ENCODE measurements at regions not wholly inside any gene's neighbourhood (a gene's known extent, or its start where the extent isn't known, plus 50 kb on each side); places are given as distances from the start of the nearest gene placed in this dataset.

DNA sequence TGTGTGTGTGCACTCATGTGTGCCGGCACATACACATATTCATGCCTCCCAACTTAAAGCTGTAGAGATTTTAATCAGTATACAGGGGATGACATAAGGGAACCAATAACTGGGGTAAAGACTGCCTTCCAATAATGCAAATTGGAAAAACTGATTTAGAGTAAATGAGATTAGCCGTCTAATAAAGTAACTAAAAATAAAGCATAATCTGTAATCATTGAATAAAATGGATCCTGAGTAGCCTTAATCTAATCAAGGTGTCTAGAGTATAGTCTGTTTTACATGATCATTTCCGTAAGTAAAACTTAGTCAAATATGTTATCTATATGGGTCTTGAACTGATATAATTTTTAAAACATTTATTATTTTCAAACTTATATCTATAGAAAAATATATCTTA, 925.8 kb downstream of the FSTL5 start:
- H3K4me3 ChIP-seq (ENCODE audit: low read length): no peak overlapping the region
- TF ChIP-seq, protein P1, sequence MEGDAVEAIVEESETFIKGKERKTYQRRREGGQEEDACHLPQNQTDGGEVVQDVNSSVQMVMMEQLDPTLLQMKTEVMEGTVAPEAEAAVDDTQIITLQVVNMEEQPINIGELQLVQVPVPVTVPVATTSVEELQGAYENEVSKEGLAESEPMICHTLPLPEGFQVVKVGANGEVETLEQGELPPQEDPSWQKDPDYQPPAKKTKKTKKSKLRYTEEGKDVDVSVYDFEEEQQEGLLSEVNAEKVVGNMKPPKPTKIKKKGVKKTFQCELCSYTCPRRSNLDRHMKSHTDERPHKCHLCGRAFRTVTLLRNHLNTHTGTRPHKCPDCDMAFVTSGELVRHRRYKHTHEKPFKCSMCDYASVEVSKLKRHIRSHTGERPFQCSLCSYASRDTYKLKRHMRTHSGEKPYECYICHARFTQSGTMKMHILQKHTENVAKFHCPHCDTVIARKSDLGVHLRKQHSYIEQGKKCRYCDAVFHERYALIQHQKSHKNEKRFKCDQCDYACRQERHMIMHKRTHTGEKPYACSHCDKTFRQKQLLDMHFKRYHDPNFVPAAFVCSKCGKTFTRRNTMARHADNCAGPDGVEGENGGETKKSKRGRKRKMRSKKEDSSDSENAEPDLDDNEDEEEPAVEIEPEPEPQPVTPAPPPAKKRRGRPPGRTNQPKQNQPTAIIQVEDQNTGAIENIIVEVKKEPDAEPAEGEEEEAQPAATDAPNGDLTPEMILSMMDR (conservative IDR thresholded peaks at IDR 0.05; ENCODE audit: low read depth, low read length): no peak
- no peak for DNase-seq (ENCODE audit: low read depth)

DNA sequence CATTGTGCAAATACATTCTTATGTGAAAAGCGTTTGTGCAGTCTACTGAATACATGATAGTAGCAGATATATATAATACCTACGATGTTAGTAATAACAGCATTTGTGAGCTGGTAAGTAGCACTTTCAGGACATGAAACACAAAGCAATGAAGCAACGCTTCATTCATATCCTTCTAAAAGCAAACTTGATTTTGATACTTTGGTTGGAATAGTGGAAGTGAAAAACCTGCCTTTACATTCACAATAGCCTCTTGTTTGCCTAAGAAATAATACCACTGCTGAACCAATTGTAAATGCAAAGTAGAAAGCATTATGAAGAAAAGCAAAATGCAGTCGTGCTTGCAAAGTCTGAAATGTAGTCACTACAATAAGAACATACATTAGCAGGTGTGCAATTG, 926.3 kb downstream of the FSTL5 start:
- no peak for DNase-seq (ENCODE audit: low read depth)
- H3K4me3 ChIP-seq (ENCODE audit: low read length): no peak overlapping the region
- TF ChIP-seq, protein P1 (conservative IDR thresholded peaks at IDR 0.05; ENCODE audit: low read depth, low read length): no peak

DNA sequence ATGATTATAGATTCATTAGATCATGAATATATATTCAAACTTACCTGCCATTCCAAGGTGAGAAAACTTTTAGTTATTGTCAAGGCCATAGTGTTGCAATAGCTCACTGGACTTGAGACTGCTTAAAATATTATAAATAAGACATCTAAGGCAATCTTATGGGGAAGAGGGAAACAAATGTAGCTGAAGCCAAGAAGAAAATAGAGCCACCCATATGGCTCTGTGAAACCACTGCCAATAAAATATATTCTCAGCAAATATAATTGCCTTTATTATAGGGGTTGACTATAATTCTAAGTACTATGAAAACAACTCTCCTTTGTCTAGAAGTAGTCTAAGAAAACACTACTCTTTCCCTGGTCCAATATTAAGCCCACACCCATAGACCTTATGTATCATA, 938.5 kb downstream of the FSTL5 start:
- no peak overlapping the region for H3K4me3 ChIP-seq (ENCODE audit: low read length)

DNA sequence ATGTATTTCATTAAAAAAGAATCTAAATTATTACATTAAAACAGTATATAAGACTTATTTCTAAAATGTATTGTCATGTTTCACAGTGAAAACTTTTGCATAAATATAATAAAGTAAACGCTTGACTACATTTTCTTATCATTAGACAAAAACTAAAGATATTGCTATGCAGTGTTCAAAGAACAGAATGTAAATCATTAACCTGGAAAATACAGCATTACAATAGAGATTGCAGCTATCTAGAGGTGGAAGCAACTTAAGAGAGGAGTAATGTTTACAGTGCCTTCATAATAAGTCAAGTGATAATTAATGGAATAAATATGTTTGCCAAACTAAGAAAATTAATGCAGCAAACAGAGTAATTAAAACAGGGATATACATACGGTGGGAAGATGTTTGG, 940.9 kb downstream of the FSTL5 start:
- no peak for DNase-seq (ENCODE audit: low read depth)
- no peak overlapping the region for H3K4me3 ChIP-seq (ENCODE audit: low read length)
- TF ChIP-seq, protein P1 (conservative IDR thresholded peaks at IDR 0.05; ENCODE audit: low read depth, low read length): no peak

More for the DNA sequence above, 938.5 kb downstream of the FSTL5 start:
- TF ChIP-seq, protein P1 (conservative IDR thresholded peaks at IDR 0.05; ENCODE audit: low read depth, low read length): no peak
- DNase-seq (ENCODE audit: low read depth): no peak

DNA sequence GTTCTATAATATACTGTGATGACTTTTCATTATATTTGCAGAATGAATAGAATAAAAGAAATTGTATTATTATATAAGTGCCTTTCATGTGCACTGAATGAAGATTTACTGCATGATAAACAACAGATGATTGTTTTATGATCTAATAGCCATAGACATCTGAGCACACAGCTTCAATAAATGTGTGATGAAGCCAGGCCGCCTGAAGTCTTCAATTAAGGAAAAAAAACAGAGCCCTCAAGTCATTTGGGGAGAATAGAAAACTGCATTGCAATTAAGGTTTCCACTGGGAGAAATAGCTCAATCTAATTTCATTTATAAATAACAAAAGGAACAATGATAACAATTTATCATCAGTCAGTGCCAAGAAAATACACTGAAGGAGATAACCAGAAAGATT, 955.2 kb downstream of the FSTL5 start:
- no peak for DNase-seq (ENCODE audit: low read depth)
- no peak overlapping the region for H3K4me3 ChIP-seq (ENCODE audit: low read length)
- TF ChIP-seq, protein P1 (conservative IDR thresholded peaks at IDR 0.05; ENCODE audit: low read depth, low read length): no peak

DNA sequence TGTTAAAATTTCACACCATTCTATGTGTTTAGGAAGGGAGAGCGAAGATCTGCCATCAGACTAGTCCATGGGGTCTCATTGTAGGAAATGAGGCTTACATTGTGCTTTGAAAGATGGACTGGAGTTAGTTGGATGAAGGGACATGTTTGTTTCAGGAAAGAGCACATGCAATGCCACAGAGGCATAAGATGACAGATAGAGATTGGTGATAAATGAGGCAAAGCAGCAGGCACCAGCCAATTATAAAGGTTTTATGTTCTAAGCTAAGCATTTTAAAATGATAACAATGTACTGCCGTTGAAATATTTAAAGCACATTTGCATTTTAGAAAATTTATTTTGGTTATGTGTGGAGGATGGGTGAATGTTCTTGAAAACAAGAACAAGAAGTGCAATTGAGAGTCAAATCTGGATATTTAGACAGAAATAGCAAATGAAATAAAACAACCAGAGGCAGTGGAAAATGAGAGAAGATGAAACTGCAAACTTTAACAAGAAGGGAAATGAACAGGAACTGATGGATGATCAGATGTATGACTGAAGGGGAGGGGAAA, 957.2 kb downstream of the FSTL5 start:
- TF ChIP-seq, protein P1 (conservative IDR thresholded peaks at IDR 0.05; ENCODE audit: low read depth, low read length): no peak
- no peak overlapping the region for H3K4me3 ChIP-seq (ENCODE audit: low read length)
- DNase-seq (ENCODE audit: low read depth): no peak

DNA sequence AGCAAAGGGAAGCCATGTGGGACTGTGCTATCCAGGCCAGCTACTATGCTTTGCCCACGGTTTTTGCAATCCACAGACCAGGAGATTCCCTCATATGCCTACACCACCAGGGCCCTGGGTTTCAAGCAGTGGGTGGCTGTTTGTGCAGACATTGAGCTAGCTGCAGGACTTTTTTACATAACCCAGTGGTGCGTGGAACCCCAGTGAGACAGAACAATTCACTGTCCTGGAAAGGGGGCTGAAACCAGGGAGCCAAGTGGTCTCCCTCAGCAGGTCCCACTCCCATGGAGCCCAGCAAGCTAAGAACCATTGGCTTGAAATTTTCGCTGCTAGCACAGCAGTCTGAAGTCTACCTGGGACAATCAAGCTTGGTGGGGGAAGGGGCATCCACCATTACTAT, 959.9 kb downstream of the FSTL5 start:
- TF ChIP-seq, protein P1 (conservative IDR thresholded peaks at IDR 0.05; ENCODE audit: low read depth, low read length): no peak
- no peak for DNase-seq (ENCODE audit: low read depth)

More for the DNA sequence above, 959.9 kb downstream of the FSTL5 start:
- H3K4me3 ChIP-seq (ENCODE audit: low read length): no peak overlapping the region
